ENCODE measurements at regions not wholly inside any gene's neighbourhood (a gene's known extent, or its start where the extent isn't known, plus 50 kb on each side); places are given as distances from the start of the nearest gene placed in this dataset.

- no peak for TF ChIP-seq CTCF (IDR thresholded peaks at IDR 0.05)
- TF ChIP-seq POLR2A (IDR thresholded peaks at IDR 0.05), result no peak
- no peak for TF ChIP-seq POLR2AphosphoS5 (IDR thresholded peaks at IDR 0.05)
Measured at GRCh38 chr2:71846669-71847291, 300.9 kb downstream of the CYP26B1 start.
